ELF-1 (cell line): ENCODE measurements at regions not wholly inside any gene's neighbourhood (a gene's known extent, or its start where the extent isn't known, plus 50 kb on each side); places are given as distances from the start of the nearest gene placed in this dataset.

Experiments
- DNase-seq: peaks from one replicate; pipeline ENCODE4 v3.0.0-alpha.2; 2016; ENCODE audit warnings: low read depth, low spot score

- no peak for DNase-seq
Measured at GRCh38 chr4:11495291-11495690, 66.6 kb upstream of the HS3ST1 start.

GRCh38 chr4:11494232-11494631, 65.5 kb upstream of the HS3ST1 start:
- no peak for DNase-seq

GRCh38 chr4:11489453-11490083, 60.9 kb upstream of the HS3ST1 start:
- no peak for DNase-seq

- no peak for DNase-seq
Measured at GRCh38 chr4:11488657-11489452, 60.2 kb upstream of the HS3ST1 start.

GRCh38 chr4:11487868-11488544, 59.3 kb upstream of the HS3ST1 start:
- DNase-seq = no peak

- DNase-seq = no peak
Measured at GRCh38 chr4:11487139-11487538, 58.4 kb upstream of the HS3ST1 start.

- no peak for DNase-seq
Measured at GRCh38 chr4:11485926-11486325, 57.2 kb upstream of the HS3ST1 start.

- no peak for DNase-seq
Measured at GRCh38 chr4:11484531-11484930, 55.8 kb upstream of the HS3ST1 start.

GRCh38 chr4:11483046-11483445, 54.4 kb upstream of the HS3ST1 start:
- no peak for DNase-seq

GRCh38 chr4:11480683-11481082, 52.0 kb upstream of the HS3ST1 start:
- no peak for DNase-seq
